Fibroblast of the aortic adventitia (primary cell): ENCODE measurements at regions not wholly inside any gene's neighbourhood (a gene's known extent, or its start where the extent isn't known, plus 50 kb on each side); places are given as distances from the start of the nearest gene placed in this dataset.

Experiments
- DNase-seq: peaks from one replicate; pipeline ENCODE4 v3.0.0-alpha.2; 2010; ENCODE audit warnings: low read depth
- H3K4me3 ChIP-seq: 2 replicates; pipeline ENCODE4 v1.5.1; 2011; ENCODE audit warnings: low read depth, mild to moderate bottlenecking, control low read depth, low read length, moderate library complexity
- TF ChIP-seq, protein P1 (sequence below): IDR thresholded peaks from 2 replicates; pipeline ENCODE4 v1.5.1; 2011; ENCODE audit warnings: mild to moderate bottlenecking, low read length, control low read depth, inconsistent platforms; ENCODE audit not compliant: insufficient read depth

DNA sequence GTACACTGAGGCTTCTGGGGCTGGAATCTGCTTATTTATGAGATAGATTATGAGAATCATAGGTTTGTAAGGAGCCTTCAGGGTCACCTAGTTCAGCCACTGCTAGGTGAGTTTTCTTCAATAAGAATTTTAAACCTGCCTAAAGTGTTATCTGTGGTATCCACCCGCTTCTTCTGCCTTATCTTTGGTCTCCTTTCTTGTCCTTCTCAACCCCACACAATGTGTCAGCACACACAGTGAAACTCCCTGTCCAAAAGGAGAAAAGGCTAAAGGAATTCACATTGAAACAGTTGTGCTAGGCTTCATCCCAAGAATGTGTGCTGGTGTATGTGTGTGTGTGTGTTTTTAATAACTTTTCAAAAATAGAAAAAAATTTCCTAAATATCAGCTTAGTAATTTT, 259.3 kb upstream of the BTG1 start:
- TF ChIP-seq, protein P1, sequence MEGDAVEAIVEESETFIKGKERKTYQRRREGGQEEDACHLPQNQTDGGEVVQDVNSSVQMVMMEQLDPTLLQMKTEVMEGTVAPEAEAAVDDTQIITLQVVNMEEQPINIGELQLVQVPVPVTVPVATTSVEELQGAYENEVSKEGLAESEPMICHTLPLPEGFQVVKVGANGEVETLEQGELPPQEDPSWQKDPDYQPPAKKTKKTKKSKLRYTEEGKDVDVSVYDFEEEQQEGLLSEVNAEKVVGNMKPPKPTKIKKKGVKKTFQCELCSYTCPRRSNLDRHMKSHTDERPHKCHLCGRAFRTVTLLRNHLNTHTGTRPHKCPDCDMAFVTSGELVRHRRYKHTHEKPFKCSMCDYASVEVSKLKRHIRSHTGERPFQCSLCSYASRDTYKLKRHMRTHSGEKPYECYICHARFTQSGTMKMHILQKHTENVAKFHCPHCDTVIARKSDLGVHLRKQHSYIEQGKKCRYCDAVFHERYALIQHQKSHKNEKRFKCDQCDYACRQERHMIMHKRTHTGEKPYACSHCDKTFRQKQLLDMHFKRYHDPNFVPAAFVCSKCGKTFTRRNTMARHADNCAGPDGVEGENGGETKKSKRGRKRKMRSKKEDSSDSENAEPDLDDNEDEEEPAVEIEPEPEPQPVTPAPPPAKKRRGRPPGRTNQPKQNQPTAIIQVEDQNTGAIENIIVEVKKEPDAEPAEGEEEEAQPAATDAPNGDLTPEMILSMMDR: no peak
- DNase-seq: no peak
- H3K4me3 ChIP-seq: no peak overlapping the region

DNA sequence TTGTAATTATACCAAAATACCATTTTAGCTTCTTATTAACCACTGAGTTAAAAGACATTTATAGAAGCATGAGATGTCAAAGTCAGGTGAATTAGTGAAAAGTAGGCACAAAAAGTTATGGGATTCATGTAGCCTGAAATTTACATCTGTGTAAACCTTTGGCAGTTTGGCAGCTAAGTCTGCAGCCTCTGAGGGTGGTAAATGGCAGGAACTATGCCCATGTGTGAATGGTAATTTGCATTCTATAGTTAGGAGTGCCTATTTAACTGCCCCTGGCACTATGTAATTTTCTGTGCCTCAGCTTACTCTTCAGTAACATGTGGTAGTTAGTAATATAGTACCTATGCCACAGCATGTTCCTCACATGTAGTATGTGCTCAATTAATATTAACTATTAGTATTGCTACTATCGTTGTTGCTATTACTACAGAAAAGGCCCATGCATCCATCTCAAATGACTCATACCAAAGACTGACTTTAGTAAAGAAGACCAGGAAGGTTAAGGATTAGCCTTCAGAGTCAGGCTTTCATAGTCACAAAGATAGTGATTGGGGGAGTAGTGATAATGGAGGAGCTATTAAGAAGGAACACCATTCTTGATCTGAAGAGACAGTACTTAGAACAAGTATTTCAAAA, 258.7 kb upstream of the BTG1 start:
- no peak for DNase-seq
- no peak overlapping the region for H3K4me3 ChIP-seq
- TF ChIP-seq, protein P1: no peak

DNA sequence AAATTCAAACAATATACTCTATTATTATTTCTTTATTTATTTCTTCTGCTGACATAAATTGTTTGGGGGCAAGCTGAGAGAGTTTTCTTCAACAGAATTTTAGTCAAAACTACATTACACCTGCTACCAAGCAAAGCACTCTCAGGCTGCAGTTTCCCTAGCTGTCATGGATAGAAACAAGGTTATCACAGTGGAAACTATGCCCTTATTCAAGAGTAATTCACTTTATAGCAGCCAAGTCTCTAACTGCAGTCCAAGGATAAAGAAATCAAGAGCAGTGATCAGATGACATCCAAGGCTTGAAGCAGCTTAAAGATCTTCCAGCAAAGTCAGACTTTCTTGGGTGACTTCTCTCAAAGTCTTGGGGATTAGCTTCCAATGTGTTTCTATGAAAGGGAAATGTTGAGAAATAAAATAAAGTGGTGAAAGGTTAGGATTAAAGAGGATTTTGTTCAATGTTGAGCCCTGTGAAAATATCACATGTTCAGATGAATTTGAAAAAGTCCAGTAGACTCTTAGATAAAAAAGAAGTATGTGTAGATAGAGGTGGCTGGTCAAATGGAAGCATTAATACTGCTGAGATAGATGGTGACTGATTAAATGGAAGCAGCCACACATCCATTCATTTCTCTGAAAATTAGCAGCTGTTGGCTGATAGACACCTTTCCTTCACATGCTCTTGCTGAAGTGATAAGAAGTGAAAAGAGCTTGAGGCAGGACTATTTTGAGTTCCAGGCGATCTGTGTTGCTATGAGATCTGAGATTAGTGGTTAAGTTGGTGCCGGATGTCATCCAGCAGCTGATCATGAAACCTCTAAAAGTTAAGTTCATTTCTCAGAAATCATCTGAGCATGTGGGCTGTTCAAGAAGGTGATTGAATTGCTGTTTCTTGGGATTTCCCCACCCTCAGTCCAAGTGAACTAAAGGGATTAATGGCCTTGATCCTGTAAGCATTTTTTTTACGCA, 257.8 kb upstream of the BTG1 start:
- TF ChIP-seq, protein P1: no peak
- H3K4me3 ChIP-seq: no peak overlapping the region
- DNase-seq: no peak

DNA sequence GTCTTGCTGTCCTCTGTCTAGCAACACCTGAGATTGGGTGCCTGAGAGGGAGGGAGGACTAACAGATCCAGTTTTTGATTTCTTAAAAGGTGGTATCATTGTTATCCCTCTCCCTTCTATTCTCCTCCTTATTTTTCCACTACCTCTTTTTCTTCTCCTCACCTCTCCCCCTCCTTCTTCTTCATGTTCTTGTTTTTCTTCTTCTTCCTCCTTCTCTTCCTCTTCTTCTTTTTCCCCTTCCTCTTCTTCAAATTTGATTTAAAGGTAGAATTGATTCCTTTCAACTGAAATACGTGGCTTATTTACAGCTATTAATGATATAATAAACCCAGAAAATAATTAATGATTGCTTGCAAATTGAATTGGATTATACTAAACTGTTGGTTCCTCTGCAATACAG, 256.8 kb upstream of the BTG1 start:
- H3K4me3 ChIP-seq: no peak overlapping the region
- TF ChIP-seq, protein P1: no peak
- no peak for DNase-seq

DNA sequence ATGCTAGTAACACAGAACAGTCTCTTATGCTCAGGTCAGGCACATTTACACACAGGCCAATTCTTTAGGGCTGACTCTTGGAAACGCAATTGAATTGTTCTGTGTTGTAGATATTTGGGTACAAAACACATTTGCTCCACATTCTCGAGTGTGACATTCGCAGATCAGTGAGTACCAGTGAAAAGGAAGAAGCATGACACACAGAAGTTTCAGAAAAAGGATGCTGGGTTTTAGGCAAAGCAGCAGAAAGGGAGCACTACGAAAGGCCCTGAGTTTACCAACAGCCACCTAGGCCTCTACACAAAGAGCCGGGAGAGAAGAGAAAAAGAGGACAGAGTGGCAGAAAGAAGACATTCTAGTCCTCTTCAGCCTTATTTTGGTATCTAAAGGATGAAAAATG, 254.4 kb upstream of the BTG1 start:
- TF ChIP-seq, protein P1: no peak
- DNase-seq: no peak
- H3K4me3 ChIP-seq: no peak overlapping the region

DNA sequence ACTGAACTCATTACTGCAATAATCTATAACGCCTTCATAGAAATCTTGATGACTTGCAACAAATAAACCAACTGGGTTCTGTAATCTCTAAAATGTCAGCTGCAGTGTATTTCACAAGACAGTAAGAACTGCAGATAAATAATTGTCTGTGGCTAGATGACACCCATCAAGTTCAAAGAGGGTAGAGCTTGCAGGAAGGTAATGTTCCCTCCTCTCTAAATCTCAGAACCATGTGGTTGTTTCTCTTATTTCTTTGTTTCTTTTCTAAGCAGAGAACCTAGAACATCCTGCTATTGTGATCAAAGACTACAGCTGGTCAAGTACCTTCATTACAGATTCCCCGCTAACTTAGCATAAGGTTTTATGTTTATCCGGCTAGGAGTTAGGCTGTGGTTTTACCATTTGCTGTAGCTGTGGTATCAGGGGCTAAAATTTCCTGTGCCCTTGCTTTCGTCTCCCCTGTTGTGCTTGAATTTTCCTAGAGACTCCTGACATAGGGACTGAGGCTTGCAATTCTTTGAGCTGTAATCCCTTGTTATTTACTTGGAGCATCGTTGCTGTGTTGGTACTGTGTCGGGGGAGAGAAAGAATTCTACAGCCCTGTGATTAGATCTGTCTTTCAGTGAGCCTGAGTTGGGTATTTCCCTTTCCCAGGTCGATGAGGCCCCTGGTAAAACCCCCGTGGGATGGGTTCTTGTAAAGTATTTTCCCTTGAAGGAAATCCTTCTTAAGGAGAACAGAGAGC, 253.1 kb upstream of the BTG1 start:
- no peak for DNase-seq
- no peak overlapping the region for H3K4me3 ChIP-seq
- TF ChIP-seq, protein P1: no peak
